ENCODE measurements at regions not wholly inside any gene's neighbourhood (a gene's known extent, or its start where the extent isn't known, plus 50 kb on each side); places are given as distances from the start of the nearest gene placed in this dataset.

GRCh38 chr6:10205120-10205519 is 209.8 kb downstream of the TFAP2A start:
- H4K20me1 ChIP-seq (ENCODE audit: insufficient read depth), result no peaks in the 10 kb centered on the region
- H3K9me2 ChIP-seq (ENCODE audit: insufficient read depth), result no peaks in the 10 kb centered on the region; the same call in 1 of the 2 replicates
- no TSS peak for BruUV-seq (replicated peaks)
- RAD21 ChIA-PET (ENCODE audit: low non-redundant PET in 1 of 2, low total read pairs in 2 of 2, uncharacterized antibody in 2 of 2, unreplicated experiment in 2 of 2), result no interaction called here
- H3K4me1 ChIP-seq (ENCODE audit: control insufficient read depth in 1 of 2, insufficient read depth in 2 of 2, low read length in 2 of 2), result peaks cover 2 to 3% of the 10 kb centered on the region in 2 experiments; a peak in 1 of 4 replicates
- no peak overlapping the region for H2AFZ ChIP-seq (ENCODE audit: low read depth, low read length, poor library complexity, severe bottlenecking)
- no peak for ATAC-seq
- H3K79me2 ChIP-seq (ENCODE audit: insufficient read depth, low read length), result no peaks in the 10 kb centered on the region
- H3K4me2 ChIP-seq (ENCODE audit: low read length), result no peak overlapping the region
- POLR2A ChIA-PET, result no interaction called here
- H3K9ac ChIP-seq (ENCODE audit: low read length), result no peak overlapping the region
- H3K27me3 ChIP-seq (ENCODE audit: insufficient read depth, low read length), result no peaks in the 10 kb centered on the region
- TF ChIP-seq CEBPB (IDR thresholded peaks at IDR 0.05; ENCODE audit: low read depth) (no peak), EZH2 (IDR thresholded peaks at IDR 0.05) (no peak)
- DNase-seq (ENCODE audit: low read depth, low spot score), result no peak
- H3K9me3 ChIP-seq (ENCODE audit: control insufficient read depth in 1 of 2, insufficient read depth in 1 of 2, low read depth in 1 of 2, low read length in 2 of 2), result no peaks in the 10 kb centered on the region
- H3K27ac ChIP-seq (ENCODE audit: low read depth, low read length), result no peak overlapping the region
- H3K4me3 ChIP-seq (replicated peaks in 1 of 2; ENCODE audit: low read depth in 1 of 2, low read length in 2 of 2), result no peak overlapping the region
- no peaks in the 10 kb centered on the region for H3K36me3 ChIP-seq (ENCODE audit: control insufficient read depth in 1 of 2, insufficient read depth in 2 of 2, low read length in 2 of 2)
- intact Hi-C loops (cut with micrococcal nuclease), result no loop called here
- CTCF ChIA-PET, result no interaction called here

GRCh38 chr6:10203651-10204050 is 211.2 kb downstream of the TFAP2A start:
- H3K79me2 ChIP-seq (ENCODE audit: insufficient read depth, low read length), result no peaks in the 10 kb centered on the region
- RAD21 ChIA-PET (ENCODE audit: low non-redundant PET in 1 of 2, low total read pairs in 2 of 2, uncharacterized antibody in 2 of 2, unreplicated experiment in 2 of 2), result no interaction called here
- H3K27ac ChIP-seq (ENCODE audit: low read depth, low read length), result no peak overlapping the region
- POLR2A ChIA-PET, result no interaction called here
- H3K4me3 ChIP-seq (replicated peaks in 1 of 2; ENCODE audit: low read depth in 1 of 2, low read length in 2 of 2), result no peak overlapping the region
- DNase-seq (ENCODE audit: low read depth, low spot score) (no peak), ATAC-seq (no peak)
- no peaks in the 10 kb centered on the region for H3K36me3 ChIP-seq (ENCODE audit: control insufficient read depth in 1 of 2, insufficient read depth in 2 of 2, low read length in 2 of 2)
- H3K9ac ChIP-seq (ENCODE audit: low read length), result no peak overlapping the region
- CTCF ChIA-PET, result no interaction called here
- H2AFZ ChIP-seq (ENCODE audit: low read depth, low read length, poor library complexity, severe bottlenecking), result no peak overlapping the region
- intact Hi-C loops (cut with micrococcal nuclease), result no loop called here
- no peak for TF ChIP-seq ZFX (IDR thresholded peaks at IDR 0.05)
- TF ChIP-seq POLR2A (IDR thresholded peaks at IDR 0.05; ENCODE audit: borderline replicate concordance, extremely low read depth, insufficient read depth, insufficient read length), result no peak
- TF ChIP-seq MAX (IDR thresholded peaks at IDR 0.05), result no peak
- no peak for TF ChIP-seq CEBPB (IDR thresholded peaks at IDR 0.05; ENCODE audit: low read depth)
- TF ChIP-seq RAD21 (IDR thresholded peaks at IDR 0.05; ENCODE audit: low read depth), result no peak
- TF ChIP-seq EZH2phosphoT487 (IDR thresholded peaks at IDR 0.05; ENCODE audit: borderline replicate concordance), result no peak
- no peak for TF ChIP-seq FOSL1 (IDR thresholded peaks at IDR 0.05; ENCODE audit: low read depth)
- TF ChIP-seq SIN3A (IDR thresholded peaks at IDR 0.05; ENCODE audit: low read depth), result no peak
- no peak for TF ChIP-seq ZNF274 (IDR thresholded peaks at IDR 0.05; ENCODE audit: low read depth, low read length)
- no peak for TF ChIP-seq CTCF (IDR thresholded peaks at IDR 0.05 in 2 of 3, conservative IDR thresholded peaks at IDR 0.05 in 1 of 3; ENCODE audit: borderline replicate concordance in 1 of 3, insufficient read depth in 1 of 3, low read depth in 2 of 3, low read length in 2 of 3)
- TF ChIP-seq YY1 (IDR thresholded peaks at IDR 0.05; ENCODE audit: extremely low read depth, insufficient replicate concordance, low read depth, low read length), result no peak
- TF ChIP-seq ATF3 (IDR thresholded peaks at IDR 0.05), result no peak
- TF ChIP-seq ZBTB33 (IDR thresholded peaks at IDR 0.05; ENCODE audit: extremely low read depth, insufficient replicate concordance, low read length), result no peak
- TF ChIP-seq JUND (IDR thresholded peaks at IDR 0.05), result no peak
- no peak for TF ChIP-seq ELF1 (IDR thresholded peaks at IDR 0.05; ENCODE audit: borderline replicate concordance, low read depth)
- no peak for TF ChIP-seq EZH2 (IDR thresholded peaks at IDR 0.05)
- no peak overlapping the region for H3K4me2 ChIP-seq (ENCODE audit: low read length)
- H3K9me2 ChIP-seq (ENCODE audit: insufficient read depth), result no peaks in the 10 kb centered on the region; the same call in 1 of the 2 replicates
- no peaks in the 10 kb centered on the region for H3K27me3 ChIP-seq (ENCODE audit: insufficient read depth, low read length)
- no peaks in the 10 kb centered on the region for H3K9me3 ChIP-seq (ENCODE audit: control insufficient read depth in 1 of 2, insufficient read depth in 1 of 2, low read depth in 1 of 2, low read length in 2 of 2)
- BruUV-seq (replicated peaks), result no TSS peak
- no peaks in the 10 kb centered on the region for H4K20me1 ChIP-seq (ENCODE audit: insufficient read depth)
- H3K4me1 ChIP-seq (ENCODE audit: control insufficient read depth in 1 of 2, insufficient read depth in 2 of 2, low read length in 2 of 2), result no peaks in the 10 kb centered on the region
